ENCODE measurements at regions not wholly inside any gene's neighbourhood (a gene's known extent, or its start where the extent isn't known, plus 50 kb on each side); places are given as distances from the start of the nearest gene placed in this dataset.

GRCh38 chr7:145053781-145054180 is 217.9 kb upstream of the TPK1 start:
- TF ChIP-seq CTCF (IDR thresholded peaks at IDR 0.05; ENCODE audit: poor library complexity) (no peak), EZH2phosphoT487 (IDR thresholded peaks at IDR 0.05; ENCODE audit: low read depth, severe bottlenecking, unreplicated experiment) (no peak)
